ENCODE measurements at regions not wholly inside any gene's neighbourhood (a gene's known extent, or its start where the extent isn't known, plus 50 kb on each side); places are given as distances from the start of the nearest gene placed in this dataset.
"Not testable (repeated sequence)": the region's sequence is repeated elsewhere in the genome, so short reads cannot be mapped to it uniquely, and the experiment has no call there.

GRCh38 chr13:22966753-22967152, 214.0 kb upstream of the SGCG start:
- H3K9me1 ChIP-seq (ENCODE audit: control insufficient read depth, insufficient read depth, low read length); H2AFZ ChIP-seq (ENCODE audit: low read depth, low read length); CTCF ChIA-PET (ENCODE audit: low intra/inter-chr PET ratio); H3K79me2 ChIP-seq (ENCODE audit: control insufficient read depth, insufficient read depth, low read length); H3K36me3 ChIP-seq (ENCODE audit: control insufficient read depth, insufficient read depth, low read length); H3K4me1 ChIP-seq (replicated peaks in 1 of 2; ENCODE audit: control insufficient read depth in 2 of 2, insufficient read depth in 2 of 2, low read length in 2 of 2); BruUV-seq (replicated peaks); H3K4me2 ChIP-seq (ENCODE audit: insufficient read depth, low read length); ATAC-seq; intact Hi-C loops (cut with micrococcal nuclease); H4K20me1 ChIP-seq (replicated peaks; ENCODE audit: control insufficient read depth, insufficient read depth, low read length); H3K9me3 ChIP-seq (replicated peaks; ENCODE audit: control insufficient read depth, insufficient read depth, low read depth, low read length); H3K27ac ChIP-seq (ENCODE audit: extremely low read depth, low read depth, low read length); in situ Hi-C loops (cut with MboI); H3K27me3 ChIP-seq (ENCODE audit: control insufficient read depth in 2 of 2, insufficient read depth in 2 of 2, low read length in 2 of 2); FAIRE-seq; DNase-seq (ENCODE audit: extremely low read depth in 1 of 4, low spot score in 3 of 4); H3K4me3 ChIP-seq; H3K9ac ChIP-seq (ENCODE audit: insufficient read depth in 1 of 2, low read depth in 2 of 2, low read length in 2 of 2): not testable (repeated sequence)
- POLR2A ChIA-PET, result interaction anchor here (0.6 kb wide), 1 partner anchor 131 kb away, joined by 3 read pairs; no protein-coding TSS in a partner anchor
- WGBS (ENCODE audit: insufficient coverage, low coverage, missing lambda C conversion rate), result no CpG with 5 or more reads among the region's 13 CpGs

GRCh38 chr13:22967669-22968068, 213.1 kb upstream of the SGCG start:
- H3K4me2 ChIP-seq (ENCODE audit: insufficient read depth, low read length), result no peak overlapping the region

More at GRCh38 chr13:22967669-22968068, 213.1 kb upstream of the SGCG start:
- peak; percentile 42; the same call in 1 of the 2 replicates for TF ChIP-seq NFIX (CRISPR knock-in tag; IDR thresholded peaks at IDR 0.05; ENCODE audit: low read depth)
- TF ChIP-seq NFIC (IDR thresholded peaks at IDR 0.05), result peak; percentile 74
- no peak for TF ChIP-seq KDM2B (CRISPR knock-in tag; IDR thresholded peaks at IDR 0.05)
- CTCF ChIA-PET (ENCODE audit: low intra/inter-chr PET ratio), result no interaction called here
- Histone ChIP-seq H3K79me2 (ENCODE audit: control insufficient read depth, insufficient read depth, low read length) (no peaks in the 10 kb centered on the region), H3K4me3 (no peak overlapping the region), H3K9ac (ENCODE audit: insufficient read depth in 1 of 2, low read depth in 2 of 2, low read length in 2 of 2) (no peak overlapping the region), H3K9me3 (replicated peaks; ENCODE audit: control insufficient read depth, insufficient read depth, low read depth, low read length) (no peaks in the 10 kb centered on the region), H3K27me3 (ENCODE audit: control insufficient read depth in 2 of 2, insufficient read depth in 2 of 2, low read length in 2 of 2) (peaks cover 0 to 8% of the 10 kb centered on the region in 2 experiments; a peak in 1 of 5 replicates), H2AFZ (ENCODE audit: low read depth, low read length) (no peak overlapping the region), H3K36me3 (ENCODE audit: control insufficient read depth, insufficient read depth, low read length) (no peaks in the 10 kb centered on the region), H3K9me1 (ENCODE audit: control insufficient read depth, insufficient read depth, low read length) (no peaks in the 10 kb centered on the region), H3K27ac (ENCODE audit: extremely low read depth, low read depth, low read length) (no peak overlapping the region), H4K20me1 (replicated peaks; ENCODE audit: control insufficient read depth, insufficient read depth, low read length) (no peaks in the 10 kb centered on the region), H3K4me1 (replicated peaks in 1 of 2; ENCODE audit: control insufficient read depth in 2 of 2, insufficient read depth in 2 of 2, low read length in 2 of 2) (no peaks in the 10 kb centered on the region)
- intact Hi-C loops (cut with micrococcal nuclease), result no loop called here
- no TSS peak for BruUV-seq (replicated peaks)
- FAIRE-seq, result no peak
- in situ Hi-C loops (cut with MboI), result no loop called here
- no peak for ATAC-seq
- POLR2A ChIA-PET, result interaction anchor here (0.6 kb wide), 2 partner anchors 154 to 195 kb away, joined by 3 read pairs; no protein-coding TSS in a partner anchor
- WGBS (ENCODE audit: insufficient coverage, low coverage, missing lambda C conversion rate), result 0% methylated on average over 3 of the region's 6 CpGs
- no peak for DNase-seq (ENCODE audit: extremely low read depth in 1 of 4, low spot score in 3 of 4)
